ENCODE measurements at regions not wholly inside any gene's neighbourhood (a gene's known extent, or its start where the extent isn't known, plus 50 kb on each side); places are given as distances from the start of the nearest gene placed in this dataset.

- TF ChIP-seq, protein P1, sequence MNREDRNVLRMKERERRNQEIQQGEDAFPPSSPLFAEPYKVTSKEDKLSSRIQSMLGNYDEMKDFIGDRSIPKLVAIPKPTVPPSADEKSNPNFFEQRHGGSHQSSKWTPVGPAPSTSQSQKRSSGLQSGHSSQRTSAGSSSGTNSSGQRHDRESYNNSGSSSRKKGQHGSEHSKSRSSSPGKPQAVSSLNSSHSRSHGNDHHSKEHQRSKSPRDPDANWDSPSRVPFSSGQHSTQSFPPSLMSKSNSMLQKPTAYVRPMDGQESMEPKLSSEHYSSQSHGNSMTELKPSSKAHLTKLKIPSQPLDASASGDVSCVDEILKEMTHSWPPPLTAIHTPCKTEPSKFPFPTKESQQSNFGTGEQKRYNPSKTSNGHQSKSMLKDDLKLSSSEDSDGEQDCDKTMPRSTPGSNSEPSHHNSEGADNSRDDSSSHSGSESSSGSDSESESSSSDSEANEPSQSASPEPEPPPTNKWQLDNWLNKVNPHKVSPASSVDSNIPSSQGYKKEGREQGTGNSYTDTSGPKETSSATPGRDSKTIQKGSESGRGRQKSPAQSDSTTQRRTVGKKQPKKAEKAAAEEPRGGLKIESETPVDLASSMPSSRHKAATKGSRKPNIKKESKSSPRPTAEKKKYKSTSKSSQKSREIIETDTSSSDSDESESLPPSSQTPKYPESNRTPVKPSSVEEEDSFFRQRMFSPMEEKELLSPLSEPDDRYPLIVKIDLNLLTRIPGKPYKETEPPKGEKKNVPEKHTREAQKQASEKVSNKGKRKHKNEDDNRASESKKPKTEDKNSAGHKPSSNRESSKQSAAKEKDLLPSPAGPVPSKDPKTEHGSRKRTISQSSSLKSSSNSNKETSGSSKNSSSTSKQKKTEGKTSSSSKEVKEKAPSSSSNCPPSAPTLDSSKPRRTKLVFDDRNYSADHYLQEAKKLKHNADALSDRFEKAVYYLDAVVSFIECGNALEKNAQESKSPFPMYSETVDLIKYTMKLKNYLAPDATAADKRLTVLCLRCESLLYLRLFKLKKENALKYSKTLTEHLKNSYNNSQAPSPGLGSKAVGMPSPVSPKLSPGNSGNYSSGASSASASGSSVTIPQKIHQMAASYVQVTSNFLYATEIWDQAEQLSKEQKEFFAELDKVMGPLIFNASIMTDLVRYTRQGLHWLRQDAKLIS (CRISPR knock-in tag; IDR thresholded peaks at IDR 0.05), result peak; percentile 21; the same call in 1 of the 2 replicates
- TF ChIP-seq ELF4 (CRISPR knock-in tag; IDR thresholded peaks at IDR 0.05), result peak; percentile 52; the same call in 1 of the 2 replicates
- TF ChIP-seq, protein P2, sequence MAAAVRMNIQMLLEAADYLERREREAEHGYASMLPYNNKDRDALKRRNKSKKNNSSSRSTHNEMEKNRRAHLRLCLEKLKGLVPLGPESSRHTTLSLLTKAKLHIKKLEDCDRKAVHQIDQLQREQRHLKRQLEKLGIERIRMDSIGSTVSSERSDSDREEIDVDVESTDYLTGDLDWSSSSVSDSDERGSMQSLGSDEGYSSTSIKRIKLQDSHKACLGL (CRISPR knock-in tag; IDR thresholded peaks at IDR 0.05; ENCODE audit: borderline replicate concordance, poor library complexity, severe bottlenecking), result no peak
- TF ChIP-seq, protein P3, sequence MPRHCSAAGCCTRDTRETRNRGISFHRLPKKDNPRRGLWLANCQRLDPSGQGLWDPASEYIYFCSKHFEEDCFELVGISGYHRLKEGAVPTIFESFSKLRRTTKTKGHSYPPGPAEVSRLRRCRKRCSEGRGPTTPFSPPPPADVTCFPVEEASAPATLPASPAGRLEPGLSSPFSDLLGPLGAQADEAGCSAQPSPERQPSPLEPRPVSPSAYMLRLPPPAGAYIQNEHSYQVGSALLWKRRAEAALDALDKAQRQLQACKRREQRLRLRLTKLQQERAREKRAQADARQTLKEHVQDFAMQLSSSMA (CRISPR knock-in tag; IDR thresholded peaks at IDR 0.05), result no peak
- TF ChIP-seq PBX2 (CRISPR knock-in tag; IDR thresholded peaks at IDR 0.05; ENCODE audit: low read depth), result no peak
- no peak for TF ChIP-seq PBX2 (tag; conservative IDR thresholded peaks at IDR 0.05; ENCODE audit: low read depth)
- TF ChIP-seq ZNF407 (IDR thresholded peaks at IDR 0.05; ENCODE audit: low read depth), result no peak
- TF ChIP-seq STAT5A (IDR thresholded peaks at IDR 0.05; ENCODE audit: borderline replicate concordance, low read length), result no peak
- TF ChIP-seq CBX1 (IDR thresholded peaks at IDR 0.05; ENCODE audit: low read depth), result no peak
- peak; percentile 55 for TF ChIP-seq EGR1 (conservative IDR thresholded peaks at IDR 0.05)
These were observed 106.1 kb upstream of the CPEB4 start (continued) for GRCh38 chr5:173781816-173782670.

All from K562 (cell line).